ENCODE measurements at regions not wholly inside any gene's neighbourhood (a gene's known extent, or its start where the extent isn't known, plus 50 kb on each side); places are given as distances from the start of the nearest gene placed in this dataset.

DNA sequence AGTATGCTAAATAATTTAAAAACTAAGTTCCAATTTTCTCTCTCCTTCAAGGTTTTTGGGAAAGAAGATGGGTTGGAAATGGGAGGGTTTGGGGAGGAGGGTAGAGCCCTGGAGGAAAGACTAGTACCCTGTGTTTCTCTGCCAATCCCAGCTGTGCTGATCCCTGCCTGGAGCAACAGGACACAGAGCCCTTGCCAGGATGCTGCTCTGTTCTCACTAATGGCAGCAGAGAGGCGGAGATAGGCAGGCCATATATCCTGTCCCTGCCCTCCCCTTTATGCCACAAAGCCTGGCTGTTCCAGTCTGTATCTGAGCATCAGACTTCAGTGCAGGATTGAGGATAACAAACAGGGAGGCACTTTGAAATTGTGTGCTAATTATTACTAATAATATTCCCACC is 99.0 kb downstream of the C12orf75 start:
- DNase-seq (ENCODE audit: low spot score): no peak
- in situ Hi-C loops (cut with MboI; ENCODE audit: low pct_unique_long_range_greater_than_20kb, low sequenced_read_pairs, unreplicated experiment): loop anchor here (10.0 kb wide), 1 partner anchor 705 kb away; the partner anchor contains the start of gene NUAK1
- TF ChIP-seq CTCF (IDR thresholded peaks at IDR 0.05; ENCODE audit: extremely low read depth, insufficient read depth, missing control alignments): no peak

- no peak for DNase-seq (ENCODE audit: low spot score)
Observed at GRCh38 chr12:105431537-105432100, 101.1 kb downstream of the C12orf75 start.

GRCh38 chr12:105433804-105434203 is 103.3 kb downstream of the C12orf75 start:
- no peak for DNase-seq (ENCODE audit: low spot score)
- in situ Hi-C loops (cut with MboI; ENCODE audit: low pct_unique_long_range_greater_than_20kb, low sequenced_read_pairs, unreplicated experiment): no loop called here
- no peak for TF ChIP-seq CTCF (IDR thresholded peaks at IDR 0.05; ENCODE audit: extremely low read depth, insufficient read depth, missing control alignments)

More at GRCh38 chr12:105431537-105432100, 101.1 kb downstream of the C12orf75 start:
- TF ChIP-seq CTCF (IDR thresholded peaks at IDR 0.05; ENCODE audit: extremely low read depth, insufficient read depth, missing control alignments): no peak
- in situ Hi-C loops (cut with MboI; ENCODE audit: low pct_unique_long_range_greater_than_20kb, low sequenced_read_pairs, unreplicated experiment): no loop called here

GRCh38 chr12:105436636-105437035 is 106.1 kb downstream of the C12orf75 start:
- no peak for DNase-seq (ENCODE audit: low spot score)
- TF ChIP-seq CTCF (IDR thresholded peaks at IDR 0.05; ENCODE audit: extremely low read depth, insufficient read depth, missing control alignments): no peak
- in situ Hi-C loops (cut with MboI; ENCODE audit: low pct_unique_long_range_greater_than_20kb, low sequenced_read_pairs, unreplicated experiment): no loop called here

- TF ChIP-seq CTCF (IDR thresholded peaks at IDR 0.05; ENCODE audit: extremely low read depth, insufficient read depth, missing control alignments): no peak
- in situ Hi-C loops (cut with MboI; ENCODE audit: low pct_unique_long_range_greater_than_20kb, low sequenced_read_pairs, unreplicated experiment): no loop called here
- DNase-seq (ENCODE audit: low spot score): no peak
Observed at GRCh38 chr12:105440037-105440664, 109.7 kb downstream of the C12orf75 start.

- no peak for TF ChIP-seq CTCF (IDR thresholded peaks at IDR 0.05; ENCODE audit: extremely low read depth, insufficient read depth, missing control alignments)
- in situ Hi-C loops (cut with MboI; ENCODE audit: low pct_unique_long_range_greater_than_20kb, low sequenced_read_pairs, unreplicated experiment): no loop called here
- DNase-seq (ENCODE audit: low spot score): no peak
Observed at GRCh38 chr12:105443802-105444652, 113.5 kb downstream of the C12orf75 start.

Measured in GM13977 (cell line).